ENCODE measurements at regions not wholly inside any gene's neighbourhood (a gene's known extent, or its start where the extent isn't known, plus 50 kb on each side); places are given as distances from the start of the nearest gene placed in this dataset.
"Not testable (repeated sequence)": the region's sequence is repeated elsewhere in the genome, so short reads cannot be mapped to it uniquely, and the experiment has no call there.

DNA sequence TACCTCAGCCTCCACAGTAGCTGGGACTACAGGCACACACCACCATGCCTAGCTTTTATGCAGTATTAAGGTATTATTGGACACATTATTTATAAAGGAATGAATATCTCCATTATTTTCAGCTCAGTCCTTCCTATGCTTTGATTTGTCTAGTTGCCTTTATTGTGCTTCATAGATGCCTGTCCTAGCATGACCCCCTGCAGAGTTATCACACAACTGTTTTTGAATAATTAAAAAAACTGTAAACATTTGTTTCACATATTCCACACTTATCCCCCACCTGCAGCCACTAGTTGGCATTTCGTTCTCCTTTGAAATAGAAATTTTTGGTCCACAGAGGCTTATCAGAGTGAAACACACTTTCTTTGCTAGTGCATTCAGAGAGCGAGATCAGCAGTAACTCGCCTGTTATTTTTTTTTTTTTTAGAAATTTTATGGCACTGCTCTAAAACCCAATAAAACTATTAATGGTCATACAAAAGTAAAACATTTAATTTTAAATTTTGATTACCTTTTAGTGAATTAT is 151.8 kb upstream of the RASA1 start:
- no peak for DNase-seq

DNA sequence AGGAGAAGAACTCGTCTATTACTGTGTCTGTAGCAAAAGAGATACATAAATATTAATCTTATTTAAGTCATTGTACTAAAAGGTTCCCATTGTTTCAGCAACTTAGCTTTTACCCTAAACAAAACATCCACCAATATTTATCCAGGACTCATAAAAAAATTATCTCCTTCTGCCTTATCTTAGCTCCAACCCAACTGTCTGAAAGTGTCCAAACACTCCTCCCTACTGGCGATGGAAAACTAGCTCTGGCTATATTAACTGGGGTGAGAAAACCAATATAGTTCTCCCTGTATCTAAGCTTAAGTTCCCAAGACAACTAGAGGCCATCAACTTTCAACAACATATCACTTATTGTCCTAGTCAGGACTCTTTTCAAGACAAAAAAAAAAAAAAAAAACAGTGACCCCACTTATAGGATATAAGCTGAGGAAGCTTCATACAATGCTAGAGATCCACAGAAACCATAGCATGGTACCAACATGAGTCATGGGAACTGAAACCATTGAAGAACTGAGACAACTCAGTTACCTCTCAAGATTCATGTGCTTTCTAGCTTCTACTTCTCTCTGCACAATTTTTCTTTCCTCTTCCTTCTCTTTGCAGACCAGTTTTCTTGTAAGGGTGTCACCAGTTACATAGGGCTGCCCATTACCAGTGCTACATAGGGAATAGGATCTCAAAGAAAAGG is 150.7 kb upstream of the RASA1 start:
- DNase-seq: no peak

DNA sequence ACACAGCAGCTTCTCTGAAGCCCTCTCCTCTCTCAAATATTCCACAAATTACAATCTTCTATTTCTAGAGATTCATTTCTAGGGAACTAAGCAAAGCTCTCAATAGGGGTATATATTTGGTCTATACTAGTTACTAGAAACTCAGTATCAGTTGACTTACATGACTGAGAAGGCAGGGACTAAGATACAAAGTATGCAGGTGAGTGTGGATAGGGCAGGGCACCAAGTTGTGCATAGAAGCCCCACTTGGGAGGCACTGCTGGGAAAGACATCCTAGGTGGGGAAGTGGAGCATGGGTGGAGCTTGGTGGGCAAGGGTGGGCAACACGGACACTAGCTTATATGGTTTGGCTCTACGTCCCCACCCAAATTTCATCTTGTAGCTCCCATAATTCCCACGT is 148.1 kb upstream of the RASA1 start:
- DNase-seq: no peak

DNA sequence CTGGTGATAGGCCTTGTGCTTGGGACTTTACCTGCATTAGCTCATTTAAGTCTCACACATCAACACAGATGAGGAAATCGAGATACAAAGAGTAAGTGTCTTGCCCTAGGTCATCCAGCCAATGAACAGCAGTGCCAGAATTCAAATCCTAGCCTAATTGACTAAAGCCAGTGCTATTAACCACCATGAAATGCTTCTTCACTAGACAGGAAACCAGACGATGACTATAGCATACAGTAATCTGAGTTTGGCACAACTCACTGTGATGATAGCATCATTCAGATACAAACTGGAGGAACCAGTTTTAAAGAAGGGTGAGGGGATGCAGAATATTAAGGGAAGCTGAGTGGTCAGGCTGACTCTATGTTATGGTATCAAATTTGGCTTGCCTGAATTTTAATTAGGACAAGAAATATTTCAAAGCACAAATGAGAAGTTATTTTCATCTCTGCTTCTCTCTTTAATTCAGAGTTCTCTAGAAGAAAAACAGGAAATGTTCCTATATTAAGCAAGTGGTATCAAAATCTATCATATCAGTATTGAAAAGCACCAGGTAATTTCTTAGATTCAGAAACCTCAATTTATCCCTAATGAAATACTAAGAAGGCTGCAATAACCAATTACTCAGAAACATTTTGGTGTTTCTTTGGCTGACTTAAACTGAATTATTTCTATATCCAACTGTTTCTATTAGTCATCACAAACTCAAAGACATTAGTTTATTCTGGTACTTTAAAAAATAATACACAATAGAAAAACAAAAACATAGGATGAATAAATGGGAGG is 147.0 kb upstream of the RASA1 start:
- peak; percentile 97 for DNase-seq

DNA sequence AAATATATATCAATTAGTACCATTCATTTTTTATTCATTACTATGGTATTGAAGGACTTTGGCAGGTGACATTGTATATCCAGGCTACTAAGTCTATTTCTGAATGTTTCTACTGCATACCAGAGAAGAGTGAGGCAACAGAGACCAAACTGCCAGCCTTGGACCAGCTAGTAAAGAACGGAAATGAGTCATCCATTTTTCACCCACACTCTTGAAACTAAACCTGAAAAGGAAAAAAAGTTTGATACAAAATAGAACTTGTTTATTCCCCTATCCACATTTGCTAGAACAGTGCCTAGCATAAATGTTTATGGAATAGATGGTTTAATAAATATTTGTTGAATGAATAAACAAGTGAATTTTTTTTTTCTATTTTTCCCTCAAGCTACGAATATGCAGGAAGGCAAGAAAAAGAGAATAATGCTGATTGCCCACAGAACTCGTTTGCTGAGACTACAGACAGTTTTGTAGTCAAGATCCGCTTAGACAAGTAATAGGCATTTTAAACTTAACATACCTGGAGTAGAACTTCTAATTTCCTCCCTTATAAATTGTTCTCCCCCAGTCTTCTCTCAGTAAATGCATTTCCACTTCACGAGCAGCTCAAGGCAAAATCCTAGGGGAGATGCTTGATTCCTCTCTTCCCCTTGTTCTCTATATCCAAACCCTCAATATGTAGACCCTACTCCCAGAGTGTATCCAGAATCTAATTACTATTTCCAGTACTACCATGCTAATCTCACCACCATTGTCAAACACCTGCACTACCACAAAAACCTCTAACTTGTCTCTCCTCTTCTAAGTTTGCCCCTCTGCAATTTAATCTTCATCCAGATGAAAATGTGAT is 146.2 kb upstream of the RASA1 start:
- DNase-seq: peak; percentile 91

DNA sequence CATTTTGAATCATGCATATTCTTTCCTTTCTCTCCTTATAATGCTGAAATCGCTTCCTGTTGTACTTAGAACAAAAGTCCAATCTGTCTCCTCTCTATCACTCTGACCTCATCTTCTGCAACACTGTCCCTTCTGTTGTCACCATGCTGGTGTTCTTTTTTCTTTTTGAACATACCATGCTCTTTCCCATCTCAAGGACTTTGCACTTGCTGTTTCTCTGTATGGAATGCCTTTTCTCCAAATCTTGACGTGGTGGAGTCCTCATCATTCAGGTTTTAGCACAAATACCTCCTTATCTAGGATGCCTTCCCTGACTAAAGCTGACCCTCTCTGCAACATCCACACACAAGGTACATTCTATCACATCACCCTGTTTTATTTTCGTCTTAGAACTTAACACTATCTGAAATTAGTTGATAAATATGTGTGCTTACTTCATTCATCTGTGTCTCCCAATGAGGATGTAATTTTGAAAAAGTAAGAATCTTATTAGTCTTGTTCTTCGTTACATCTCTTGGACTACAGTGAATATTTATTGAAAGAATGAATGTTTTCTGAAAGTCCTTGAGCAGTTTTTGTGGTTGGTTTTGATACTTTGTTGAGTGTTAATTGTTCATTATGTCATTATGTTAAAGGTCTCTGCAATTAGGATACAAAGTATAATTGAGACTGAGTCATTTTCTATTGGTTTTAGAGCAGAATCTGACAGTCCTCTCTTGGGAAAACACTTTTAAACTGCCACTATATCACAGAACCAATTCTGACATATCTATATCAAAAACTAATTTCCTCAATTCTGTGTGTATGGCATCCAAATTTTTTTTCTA is 145.3 kb upstream of the RASA1 start:
- DNase-seq: no peak

DNA sequence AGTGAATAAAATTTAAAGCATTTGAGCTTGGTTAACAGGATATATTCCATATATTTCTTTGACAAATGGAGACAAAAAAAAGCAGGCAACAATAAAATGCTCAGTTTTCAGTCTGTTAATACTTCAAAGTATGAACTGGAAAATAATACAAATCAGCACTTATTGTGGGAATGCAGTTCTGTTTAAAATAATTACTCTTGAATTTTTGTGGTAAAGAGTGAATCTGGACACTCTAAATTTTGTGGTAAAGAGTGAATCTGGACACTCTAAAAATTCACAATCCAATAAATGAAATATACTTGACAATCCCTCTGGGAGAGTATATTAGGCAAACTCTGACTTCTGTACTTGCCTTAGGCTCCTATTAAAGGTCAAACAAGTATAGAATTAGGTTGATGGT is 141.9 kb upstream of the RASA1 start:
- no peak for DNase-seq

DNA sequence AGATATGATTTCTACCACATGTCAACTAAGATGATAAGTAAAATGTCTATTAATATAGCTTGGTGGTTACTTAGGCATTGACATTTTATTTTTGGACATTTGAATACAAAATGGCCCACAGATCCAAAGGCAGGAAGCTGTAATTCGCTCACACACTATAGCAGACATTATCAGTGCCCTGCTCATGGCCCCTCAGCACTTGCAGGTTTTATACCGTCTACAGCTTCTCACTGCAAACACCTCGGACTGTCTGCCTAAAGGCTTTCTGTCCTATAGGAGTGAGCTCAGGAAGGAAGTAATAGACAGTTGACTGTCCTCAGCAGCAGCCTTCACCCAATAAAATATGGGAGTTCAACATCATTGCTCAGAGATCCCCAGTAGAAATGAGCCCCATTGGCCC is 140.8 kb upstream of the RASA1 start:
- DNase-seq: no peak

DNA sequence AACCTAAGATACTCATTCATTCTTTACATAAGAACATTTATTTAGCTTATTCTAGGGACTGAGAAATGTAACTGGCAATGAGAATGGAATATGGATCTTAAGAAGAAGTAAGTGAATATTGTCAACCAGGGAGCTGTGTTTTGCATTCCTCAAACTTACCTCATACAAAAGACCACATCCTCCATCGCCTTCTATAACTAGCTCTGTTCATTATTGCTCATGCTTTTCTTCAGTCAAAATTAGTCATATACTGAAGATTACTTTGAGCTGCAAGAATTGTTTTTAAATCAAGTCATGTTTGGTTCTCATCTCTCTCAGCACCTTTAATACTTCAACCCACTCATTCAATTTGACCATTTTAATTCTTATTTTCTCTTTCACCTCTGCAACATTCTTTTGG is 140.3 kb upstream of the RASA1 start:
- DNase-seq: peak; percentile 64

DNA sequence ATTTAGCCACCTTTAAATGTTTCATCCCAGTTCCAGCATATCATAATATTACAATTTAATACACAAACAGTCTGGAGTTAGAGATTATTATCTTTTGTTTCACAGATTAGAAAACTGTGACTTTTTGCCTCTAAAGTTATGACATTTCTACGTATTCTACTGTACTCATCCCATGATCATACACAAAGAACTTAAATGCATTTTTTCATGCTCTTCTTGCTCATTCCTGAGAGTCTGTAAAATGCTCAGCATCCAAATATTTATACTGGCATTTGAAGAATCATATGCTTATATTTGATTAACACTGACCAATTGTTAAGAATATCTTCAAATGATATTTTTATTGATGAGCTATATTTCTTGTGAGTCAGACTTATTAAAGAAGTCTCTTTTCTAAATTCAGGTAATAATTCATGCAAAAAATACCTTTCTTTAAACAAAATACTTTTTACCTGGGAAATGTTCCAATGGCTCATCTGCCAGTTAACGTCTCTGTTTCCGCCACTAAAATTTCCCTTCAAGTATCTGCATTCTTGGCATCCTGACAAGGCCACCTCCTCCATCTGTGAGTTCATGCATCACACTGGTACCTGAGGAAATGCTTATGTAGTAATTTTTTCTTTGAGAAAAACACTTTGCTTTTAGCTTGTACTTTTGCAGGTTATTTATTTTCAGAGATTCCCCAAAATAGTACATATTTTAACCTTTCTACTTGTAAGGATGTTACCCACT is 139.6 kb upstream of the RASA1 start:
- peak; percentile 71 for DNase-seq

DNA sequence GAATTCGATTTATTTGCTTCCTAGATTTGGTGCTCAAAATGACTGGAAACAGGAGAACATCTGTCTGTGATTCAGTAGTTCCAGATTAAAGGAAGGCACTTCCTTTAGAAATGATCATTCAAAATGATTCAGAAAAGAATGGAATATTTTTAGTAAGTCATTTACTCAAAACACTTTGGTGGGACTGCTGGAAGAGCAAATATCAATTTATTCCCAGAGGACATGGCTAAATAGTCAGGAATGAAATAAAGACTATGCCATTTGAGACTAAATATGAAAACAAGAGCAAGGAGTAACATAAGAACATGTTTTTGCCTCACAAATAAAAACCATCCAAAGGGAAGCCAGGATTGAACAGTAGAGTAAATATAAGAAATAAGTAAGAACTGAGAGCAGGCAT is 138.6 kb upstream of the RASA1 start:
- DNase-seq: no peak

DNA sequence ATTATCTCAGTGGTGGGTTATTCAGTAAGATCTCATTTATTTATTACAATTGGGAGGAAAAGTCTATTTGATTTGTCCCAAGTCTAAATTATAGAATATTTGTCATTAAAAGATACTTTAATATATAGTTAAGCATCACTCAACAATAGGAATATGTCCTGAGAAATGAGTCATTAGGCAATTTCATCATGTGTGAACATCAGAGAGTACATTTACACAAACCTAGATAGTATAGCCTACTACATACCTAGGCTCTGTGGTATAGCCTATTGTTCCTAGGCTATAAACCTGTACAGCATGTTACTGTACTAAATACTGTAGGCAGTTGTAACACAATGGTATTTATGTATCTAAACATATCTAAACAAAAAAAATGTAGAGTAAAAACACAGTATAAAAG is 135.0 kb upstream of the RASA1 start:
- no peak for DNase-seq

DNA sequence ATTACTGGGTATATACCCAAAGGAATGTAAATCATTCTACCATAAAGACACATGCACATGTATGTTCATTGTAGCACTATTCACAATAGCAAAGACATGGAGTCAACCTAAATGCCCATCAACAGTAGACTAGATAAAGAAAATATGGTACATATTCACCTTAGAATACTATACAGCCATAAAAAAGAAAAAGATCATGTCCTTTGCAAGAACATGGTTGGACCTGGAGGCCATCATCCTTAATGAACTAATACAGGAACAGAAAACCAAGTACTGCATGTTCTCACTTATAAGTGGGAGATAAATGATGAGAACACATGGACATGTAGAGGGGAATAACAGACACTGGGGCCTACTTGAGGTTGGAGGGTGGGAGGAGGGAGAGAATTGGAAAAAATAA is 133.2 kb upstream of the RASA1 start:
- not testable (repeated sequence) for DNase-seq

DNA sequence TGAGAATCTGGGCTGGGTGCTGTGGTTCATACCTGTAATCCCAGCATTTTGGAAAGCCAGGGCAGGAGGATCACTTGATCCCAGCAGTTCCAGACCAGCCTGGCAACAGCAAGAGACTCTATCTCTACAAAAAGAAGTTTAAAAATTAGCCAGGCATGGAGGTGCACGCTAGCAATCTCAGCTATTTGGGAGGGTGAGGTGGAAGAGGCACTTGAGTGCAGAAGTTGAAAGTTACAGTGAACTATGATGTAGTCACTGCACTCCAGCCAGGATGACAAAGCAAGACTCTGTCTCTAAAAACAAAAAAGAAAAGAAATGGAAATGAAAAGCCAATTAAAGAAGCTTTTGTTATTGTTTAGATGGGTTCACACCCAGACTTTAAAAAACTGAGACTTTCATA is 131.6 kb upstream of the RASA1 start:
- peak; percentile 72 for DNase-seq

DNA sequence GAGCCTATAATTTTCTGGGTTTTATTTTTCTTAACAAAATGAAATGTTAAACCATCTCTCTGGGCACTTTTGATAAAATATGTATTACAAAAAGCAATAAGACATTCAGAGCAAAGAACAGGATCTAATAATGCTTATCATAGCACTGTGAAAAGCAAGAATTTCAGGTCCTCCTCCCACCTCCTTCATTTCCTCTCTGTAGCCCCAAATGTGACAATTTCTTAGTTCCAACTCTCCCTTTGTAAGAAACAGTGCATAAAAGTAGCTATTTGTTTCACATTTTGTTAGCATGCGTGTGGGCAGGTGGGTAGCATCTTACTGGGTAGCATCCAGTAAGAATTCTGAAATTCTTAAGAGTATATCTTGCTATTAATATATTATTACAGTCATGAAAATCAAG is 130.9 kb upstream of the RASA1 start:
- no peak for DNase-seq

DNA sequence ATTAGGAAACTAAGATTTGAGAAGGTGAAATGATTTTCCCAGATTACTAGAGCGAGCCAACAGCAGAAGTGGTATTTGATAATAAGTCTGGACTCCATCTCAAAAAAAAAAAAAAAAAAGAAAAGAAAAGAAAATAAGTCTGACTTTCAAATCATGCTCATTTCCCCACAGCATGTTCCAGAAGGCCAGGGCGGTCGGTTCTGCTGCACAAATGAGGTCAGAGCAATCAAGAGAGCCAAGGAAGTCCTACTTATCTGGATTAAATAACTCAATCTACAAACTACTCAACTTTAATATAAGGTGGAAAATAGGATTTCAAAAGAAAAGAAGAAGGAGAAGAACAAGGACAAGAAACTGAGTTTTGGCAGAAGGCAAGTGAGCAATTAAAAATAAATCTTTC is 130.4 kb upstream of the RASA1 start:
- no peak for DNase-seq

DNA sequence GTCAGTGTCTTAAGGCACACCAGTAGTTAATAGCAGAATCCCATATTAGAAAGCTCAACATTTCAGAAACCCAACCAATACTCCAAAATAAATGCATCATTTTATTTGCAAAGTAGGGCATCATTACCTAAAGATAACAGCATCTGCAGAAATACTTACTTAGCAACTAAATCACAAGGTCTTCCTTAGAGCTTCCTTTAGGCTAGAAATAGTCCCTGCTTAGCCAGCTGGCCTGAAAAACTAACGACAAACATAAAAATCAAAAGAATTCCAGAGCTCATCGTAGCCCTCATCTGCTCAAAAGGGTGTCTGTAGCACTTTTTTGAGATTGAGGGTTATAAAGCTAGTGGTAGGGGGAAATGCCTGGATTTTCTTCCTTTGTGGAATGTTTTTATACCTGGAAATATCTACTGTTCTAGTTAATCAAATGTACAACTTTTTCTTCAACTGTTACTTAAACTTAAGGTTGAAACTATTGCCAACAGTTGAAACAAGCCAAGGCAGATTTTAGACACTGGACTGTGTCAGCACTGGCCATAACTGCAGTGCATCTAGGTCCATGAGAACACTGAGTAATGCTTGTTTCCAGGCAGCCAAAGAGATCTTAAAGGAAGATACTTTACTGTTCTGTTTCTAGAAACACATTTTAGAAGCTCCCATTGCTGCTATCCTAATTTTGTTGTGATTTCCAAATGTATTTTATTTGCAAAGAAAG is 129.4 kb upstream of the RASA1 start:
- DNase-seq: no peak

DNA sequence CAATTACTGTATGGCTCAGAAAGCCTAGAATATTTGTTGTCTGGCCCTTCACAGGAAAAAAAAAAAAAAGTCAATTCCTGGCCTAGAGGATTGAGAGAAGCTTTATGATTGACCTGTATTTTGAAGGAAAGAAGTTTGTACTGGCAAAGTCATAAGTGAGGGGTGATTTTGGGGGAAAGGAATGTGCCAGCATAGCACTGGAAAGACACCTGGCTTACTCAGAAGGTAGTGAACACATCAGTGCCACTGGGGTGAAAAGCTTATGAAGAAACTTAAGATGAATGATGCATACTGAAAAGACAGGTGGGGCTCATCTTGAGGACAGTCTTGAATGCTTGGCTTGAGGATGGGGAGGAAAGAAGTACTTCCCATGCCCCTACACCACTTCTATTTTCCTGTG is 127.9 kb upstream of the RASA1 start:
- no peak for DNase-seq

DNA sequence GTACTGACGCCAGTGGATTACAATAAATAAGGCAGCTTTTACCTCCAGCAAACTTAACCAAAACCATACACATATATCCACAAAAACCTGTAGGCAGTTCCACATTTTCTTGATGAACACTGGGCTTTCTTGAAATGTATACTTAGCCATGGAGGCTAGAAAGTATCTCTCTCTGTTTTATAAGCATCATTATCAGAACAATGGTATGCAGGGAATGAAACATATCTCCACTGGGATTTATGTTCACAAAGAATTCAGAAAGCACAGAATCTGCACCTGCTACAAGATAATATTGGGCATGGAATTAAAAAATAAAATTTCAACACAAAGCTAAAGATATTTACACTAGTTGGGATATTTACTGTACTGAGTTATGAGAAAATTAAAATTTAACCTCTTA is 126.1 kb upstream of the RASA1 start:
- no peak for DNase-seq

DNA sequence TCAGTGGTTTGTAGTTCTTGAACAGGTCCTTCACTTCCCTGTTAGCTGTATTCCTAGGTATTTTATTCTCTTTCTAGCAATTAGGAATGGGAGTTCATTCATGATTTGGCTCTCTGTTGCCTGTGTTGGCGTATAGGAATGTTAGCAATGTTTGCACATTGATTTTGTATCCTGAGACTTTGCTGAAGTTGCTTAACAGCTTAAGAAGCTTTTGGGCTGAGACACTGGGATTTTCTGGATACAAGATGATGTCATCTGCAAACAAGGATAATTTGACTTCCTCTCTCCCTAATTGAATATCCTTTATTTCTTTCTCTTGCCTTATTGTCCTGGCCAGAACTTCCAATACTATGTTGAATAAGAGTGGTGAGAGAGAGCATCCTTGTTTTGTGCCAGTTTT is 121.8 kb upstream of the RASA1 start:
- DNase-seq: not testable (repeated sequence)

DNA sequence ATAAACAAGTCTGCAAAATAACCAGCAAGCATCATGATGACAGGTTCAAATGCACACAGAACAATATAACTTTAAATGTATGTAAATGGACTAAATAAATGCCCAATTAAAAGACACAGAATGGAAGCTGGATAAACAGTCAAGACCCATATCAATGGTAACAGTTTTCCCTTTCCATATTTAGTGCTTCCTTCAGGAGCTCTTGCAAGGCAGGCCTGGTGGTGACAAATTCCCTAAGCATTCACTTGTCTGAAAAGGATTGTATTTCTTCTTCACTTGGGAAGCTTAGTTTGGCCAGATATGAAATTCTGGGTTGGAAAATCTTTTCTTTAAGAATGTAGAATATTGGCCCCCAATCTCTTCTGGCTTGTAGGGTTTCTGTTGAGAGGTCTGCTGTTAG is 120.2 kb upstream of the RASA1 start:
- no peak for DNase-seq
